ENCODE measurements at regions not wholly inside any gene's neighbourhood (a gene's known extent, or its start where the extent isn't known, plus 50 kb on each side); places are given as distances from the start of the nearest gene placed in this dataset.
A peak's percentile ranks its signal among the peaks of the same experiment; 100 is the strongest.
"Not testable (repeated sequence)": the region's sequence is repeated elsewhere in the genome, so short reads cannot be mapped to it uniquely, and the experiment has no call there.

- no peak for DNase-seq (ENCODE audit: extremely low read depth in 1 of 11, low read depth in 9 of 11, low spot score in 4 of 11)
These were observed 78.7 kb upstream of the TET2 start for GRCh38 chr4:105067946-105068345.

GRCh38 chr4:105068516-105068915, 78.2 kb upstream of the TET2 start:
- no peak for DNase-seq (ENCODE audit: extremely low read depth in 1 of 11, low read depth in 9 of 11, low spot score in 4 of 11)

DNA sequence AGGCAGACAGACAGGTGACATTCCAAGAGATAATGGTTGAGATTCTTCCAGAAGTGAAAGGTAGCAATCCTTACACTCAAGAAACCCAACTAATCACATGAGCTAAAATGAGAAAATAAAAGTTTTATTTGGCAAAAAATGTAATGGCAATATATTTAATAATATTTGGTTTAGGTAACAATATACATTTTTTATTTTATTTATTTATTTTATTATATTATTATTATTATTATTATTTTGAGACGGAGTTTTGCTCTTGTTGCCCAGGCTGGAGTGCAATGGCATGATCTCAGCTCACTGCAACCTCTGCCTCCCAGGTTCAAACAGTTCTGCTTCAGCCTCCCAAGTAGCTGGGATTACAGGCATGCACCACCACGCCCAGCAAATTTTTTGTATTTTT, 74.6 kb upstream of the TET2 start:
- not testable (repeated sequence) for DNase-seq (ENCODE audit: extremely low read depth in 1 of 11, low read depth in 9 of 11, low spot score in 4 of 11)

- DNase-seq (ENCODE audit: extremely low read depth in 1 of 11, low read depth in 9 of 11, low spot score in 4 of 11) = no peak
These were observed 72.6 kb upstream of the TET2 start for GRCh38 chr4:105074097-105074496.

DNA sequence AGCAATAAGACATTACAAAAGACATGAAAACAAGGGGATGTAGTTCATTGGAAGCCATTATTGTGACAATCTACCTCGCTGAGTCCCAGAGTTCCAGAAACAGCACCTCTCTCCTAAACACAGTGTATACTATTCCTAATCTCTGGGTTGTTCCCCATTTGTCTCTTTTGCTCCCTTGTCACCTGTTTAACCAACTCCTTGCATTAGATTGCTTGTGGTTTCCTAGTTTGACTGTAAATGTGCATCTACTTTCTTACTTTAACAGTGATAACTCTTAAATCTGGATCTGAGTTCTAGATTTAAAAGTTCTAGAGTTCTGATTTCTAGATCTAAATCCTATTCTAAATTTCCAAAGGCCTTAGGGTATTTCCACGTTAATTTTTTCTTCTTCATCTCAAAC, 71.6 kb upstream of the TET2 start:
- DNase-seq (ENCODE audit: extremely low read depth in 1 of 11, low read depth in 9 of 11, low spot score in 4 of 11) = no peak

DNA sequence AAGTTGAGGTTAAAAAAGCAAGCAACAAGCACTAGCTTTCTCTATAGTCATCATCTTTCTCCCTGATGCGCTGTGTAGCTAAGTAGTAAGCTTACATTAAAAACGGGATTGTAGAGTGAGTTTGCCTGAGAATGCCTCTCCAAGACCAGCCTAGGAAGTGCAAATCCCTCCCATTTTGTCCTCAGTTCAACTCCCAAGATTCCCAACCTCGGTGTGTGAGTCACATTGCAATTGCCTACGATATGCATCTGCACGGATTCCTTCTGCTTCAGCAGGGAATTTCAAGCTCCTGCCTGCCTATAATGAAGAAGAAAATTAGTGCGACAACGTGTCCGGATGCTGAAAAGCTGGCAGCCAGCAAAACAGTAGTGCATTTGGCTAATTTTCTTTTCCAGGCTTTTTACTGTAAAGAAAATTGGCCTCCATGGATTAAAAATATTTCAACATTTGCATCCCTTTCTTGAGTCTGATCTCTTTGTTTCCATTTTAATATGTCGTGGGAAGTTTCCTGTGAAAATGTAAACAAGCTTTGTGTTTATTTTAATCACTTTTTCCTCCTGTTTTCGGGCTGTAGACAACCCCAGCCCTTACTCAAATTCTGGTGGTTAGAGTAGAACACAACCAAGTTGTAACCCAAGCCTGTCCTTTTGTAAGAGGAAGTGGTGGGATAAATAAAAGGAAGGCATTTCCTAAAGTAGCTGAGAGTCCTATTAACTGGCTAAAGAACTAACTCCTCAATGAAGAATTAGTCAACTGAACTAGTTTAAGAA, 58.4 kb upstream of the TET2 start:
- peak in 7 of 11 donors; percentile 2 to 39 (median 20) for DNase-seq (ENCODE audit: extremely low read depth in 1 of 11, low read depth in 9 of 11, low spot score in 4 of 11)

- DNase-seq (ENCODE audit: extremely low read depth in 1 of 11, low read depth in 9 of 11, low spot score in 4 of 11) = peak in 1 of 11 donors; percentile 12
These were observed 54.3 kb upstream of the TET2 start for GRCh38 chr4:105092356-105092755.

DNA sequence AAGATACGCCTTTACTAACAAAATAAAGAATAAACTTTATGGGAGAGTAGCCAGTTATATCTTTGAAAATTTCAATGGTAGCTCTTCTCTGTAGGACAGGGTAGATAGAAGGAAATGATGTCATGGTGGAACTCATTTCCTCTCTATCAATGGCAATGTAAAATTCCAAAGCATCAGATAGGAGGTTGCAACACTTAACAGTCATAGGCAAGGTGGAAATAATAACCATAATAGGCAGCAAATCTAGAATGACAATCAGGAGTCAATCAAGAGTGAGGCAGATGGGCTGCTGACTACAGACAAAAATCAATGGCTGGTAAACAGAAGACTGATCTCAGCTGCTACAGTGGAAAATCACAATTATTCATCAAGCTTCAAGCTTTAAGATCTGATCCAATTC, 53.9 kb upstream of the TET2 start:
- DNase-seq (ENCODE audit: extremely low read depth in 1 of 11, low read depth in 9 of 11, low spot score in 4 of 11) = no peak

- DNase-seq (ENCODE audit: extremely low read depth in 1 of 11, low read depth in 9 of 11, low spot score in 4 of 11) = no peak
These were observed 52.7 kb upstream of the TET2 start for GRCh38 chr4:105093975-105094374.
